Smooth muscle cell (in vitro differentiated cells): ENCODE measurements at regions not wholly inside any gene's neighbourhood (a gene's known extent, or its start where the extent isn't known, plus 50 kb on each side); places are given as distances from the start of the nearest gene placed in this dataset.

Source experiments
- DNase-seq: peaks from one replicate; lab custom pipeline; 2025; ENCODE audit not compliant: unreplicated experiment; lab: John Stamatoyannopoulos, UW
- H2AFZ ChIP-seq: fragments of 200-600 bp; sonication (generic); 2 replicates; pipeline ENCODE4 v1.6.0; 2016; ENCODE audit warnings: antibody characterized with exemption, low read depth, mild to moderate bottlenecking
- H3F3A ChIP-seq: fragments of 200-600 bp; sonication (generic); 2 replicates; pipeline ENCODE4 v1.6.0; 2017; ENCODE audit warnings: antibody characterized with exemption, low read depth
- H3K27ac ChIP-seq: fragments of 200-600 bp; sonication (generic); 2 replicates; pipeline ENCODE4 v1.5.1; 2016; ENCODE audit warnings: low read depth, mild to moderate bottlenecking
- H3K27me3 ChIP-seq: fragments of 200-600 bp; sonication (generic); 2 replicates; pipeline ENCODE4 v1.6.1; 2016; ENCODE audit warnings: low read depth, mild to moderate bottlenecking
- H3K36me3 ChIP-seq: fragments of 200-600 bp; sonication (generic); 2 replicates; pipeline ENCODE4 v1.5.1; 2016; ENCODE audit warnings: low read depth
- H3K4me1 ChIP-seq: fragments of 200-600 bp; sonication (generic); 2 replicates; pipeline ENCODE4 v1.5.1; 2016; ENCODE audit warnings: low read depth
- H3K4me2 ChIP-seq: fragments of 200-600 bp; sonication (generic); 2 replicates; pipeline ENCODE4 v1.6.0; 2016; ENCODE audit warnings: mild to moderate bottlenecking
- H3K4me3 ChIP-seq: fragments of 200-600 bp; sonication (generic); 2 replicates; pipeline ENCODE4 v1.5.1; 2016; ENCODE audit warnings: mild to moderate bottlenecking
- H3K79me2 ChIP-seq: fragments of 200-600 bp; sonication (generic); 2 replicates; pipeline ENCODE4 v1.6.0; 2016; ENCODE audit warnings: low read depth, mild to moderate bottlenecking
- H3K9ac ChIP-seq: fragments of 200-600 bp; sonication (generic); 2 replicates; pipeline ENCODE4 v1.6.0; 2016; ENCODE audit warnings: low read depth
- H3K9me3 ChIP-seq: fragments of 200-600 bp; sonication (generic); replicated peaks from 2 replicates; pipeline ENCODE4 v1.5.1; 2016; ENCODE audit warnings: low read depth
- H4K20me1 ChIP-seq: fragments of 200-600 bp; sonication (generic); 2 replicates; pipeline ENCODE4 v1.6.0; 2016; ENCODE audit warnings: low read depth
- CTCF ChIP-seq: fragments of 200-600 bp; sonication (generic); IDR thresholded peaks from 2 replicates; pipeline ENCODE4 v1.5.1; 2017; ENCODE audit warnings: borderline replicate concordance, mild to moderate bottlenecking, antibody characterized with exemption; ENCODE audit not compliant: insufficient read depth, poor library complexity, severe bottlenecking
- WGBS: methylation state at CpG from one replicate; pipeline ENCODE4 v1.1.7; 2016; ENCODE audit warnings: low lambda C conversion rate; 5-methylcytosine and 5-hydroxymethylcytosine counted together

- Histone ChIP-seq H2AFZ (no peak overlapping the region), H3K9ac (no peak overlapping the region), H3K36me3 (no peaks in the 10 kb centered on the region), H3F3A (no peaks in the 10 kb centered on the region), H3K27ac (no peak overlapping the region), H3K9me3 (no peaks in the 10 kb centered on the region), H3K4me2 (peak overlapping the region; percentile 42), H3K79me2 (no peaks in the 10 kb centered on the region), H3K4me1 (peaks cover 5% of the 10 kb centered on the region), H4K20me1 (no peaks in the 10 kb centered on the region), H3K27me3 (peaks cover 4% of the 10 kb centered on the region), H3K4me3 (no peak overlapping the region)
- no peak for DNase-seq
- no peak for TF ChIP-seq CTCF
- 89% methylated on average over 2 of the region's 2 CpGs for WGBS
Measured at GRCh38 chr13:107374038-107374437, 806.1 kb upstream of the ARGLU1 start.

DNA sequence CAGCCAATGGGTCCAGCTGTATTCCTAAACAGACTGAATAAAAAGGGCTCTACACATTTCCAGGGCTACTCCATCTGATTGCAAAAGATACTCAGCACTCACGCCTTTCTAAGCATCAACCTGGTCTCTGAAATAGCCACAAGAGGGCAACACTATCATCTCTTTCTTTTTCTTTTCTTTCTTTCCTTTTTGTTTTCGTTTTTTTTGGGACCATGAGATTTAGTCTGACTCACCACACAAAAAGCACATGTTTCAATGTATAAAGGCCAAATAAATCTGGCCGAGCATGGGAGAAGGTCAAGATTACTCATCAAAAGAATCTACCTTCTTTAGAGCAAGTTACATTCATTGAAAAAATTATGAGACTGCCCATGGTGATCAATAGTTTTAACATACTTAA, 805.6 kb upstream of the ARGLU1 start:
- Histone ChIP-seq H4K20me1 (no peaks in the 10 kb centered on the region), H3K9me3 (no peaks in the 10 kb centered on the region), H3F3A (no peaks in the 10 kb centered on the region), H3K4me1 (peaks cover 5% of the 10 kb centered on the region), H3K27ac (no peak overlapping the region), H3K36me3 (no peaks in the 10 kb centered on the region), H3K4me3 (no peak overlapping the region), H3K27me3 (peaks cover 4% of the 10 kb centered on the region), H2AFZ (no peak overlapping the region), H3K79me2 (no peaks in the 10 kb centered on the region), H3K4me2 (peak overlapping the region; percentile 42), H3K9ac (no peak overlapping the region)
- 12% methylated on average over 3 of the region's 3 CpGs for WGBS
- DNase-seq: no peak
- peak; percentile 63 for TF ChIP-seq CTCF

- H3K4me2 ChIP-seq: peak overlapping the region; percentile 57
- H3K9ac ChIP-seq: no peak overlapping the region
- no peaks in the 10 kb centered on the region for H3K36me3 ChIP-seq
- no peak overlapping the region for H3K27ac ChIP-seq
- no peaks in the 10 kb centered on the region for H4K20me1 ChIP-seq
- no peak for TF ChIP-seq CTCF
- 52% methylated on average over 7 of the region's 7 CpGs for WGBS
- peaks cover 12% of the 10 kb centered on the region for H3K4me1 ChIP-seq
- H3K79me2 ChIP-seq: no peaks in the 10 kb centered on the region
- H3F3A ChIP-seq: no peaks in the 10 kb centered on the region
- H3K4me3 ChIP-seq: no peak overlapping the region
- no peak for DNase-seq
- no peaks in the 10 kb centered on the region for H3K27me3 ChIP-seq
- H2AFZ ChIP-seq: no peak overlapping the region
- H3K9me3 ChIP-seq: no peaks in the 10 kb centered on the region
Measured at GRCh38 chr13:107370015-107370785, 802.3 kb upstream of the ARGLU1 start.

GRCh38 chr13:107367258-107367657, 799.3 kb upstream of the ARGLU1 start:
- DNase-seq: no peak
- no peak overlapping the region for H3K27ac ChIP-seq

More at GRCh38 chr13:107367258-107367657, 799.3 kb upstream of the ARGLU1 start:
- Histone ChIP-seq H3K4me1 (peaks cover 9% of the 10 kb centered on the region), H3K9ac (no peak overlapping the region), H3K9me3 (no peaks in the 10 kb centered on the region), H2AFZ (no peak overlapping the region), H3K27me3 (no peaks in the 10 kb centered on the region), H3K79me2 (no peaks in the 10 kb centered on the region), H3K4me3 (no peak overlapping the region), H3F3A (no peaks in the 10 kb centered on the region), H3K36me3 (no peaks in the 10 kb centered on the region), H3K4me2 (no peak overlapping the region), H4K20me1 (no peaks in the 10 kb centered on the region)
- TF ChIP-seq CTCF: no peak
- WGBS: 74% methylated on average over 8 of the region's 8 CpGs
